Lower leg skin (tissue), 4 donors: ENCODE measurements at regions not wholly inside any gene's neighbourhood (a gene's known extent, or its start where the extent isn't known, plus 50 kb on each side); places are given as distances from the start of the nearest gene placed in this dataset.

Source experiments
- DNase-seq, 2 donors: peaks; one replicate each; pipeline ENCODE4 v3.0.0-alpha.2; 2019; ENCODE audit warnings: low spot score in 2 of 2
- H3K4me3 ChIP-seq: fragments of 200-600 bp; sonication (generic); 2 replicates; pipeline ENCODE4 v1.5.1; 2017; ENCODE audit warnings: mild to moderate bottlenecking, low read depth; ENCODE audit not compliant: poor library complexity, severe bottlenecking
- POLR2A ChIP-seq, 2 donors: fragments of 450-650 bp; IDR thresholded peaks; one replicate each; pipeline ENCODE4 v1.6.1; 2016 to 2017; ENCODE audit warnings: antibody characterized with exemption in 2 of 2, mild to moderate bottlenecking in 1 of 2, moderate library complexity in 1 of 2
- whole genome bisulfite sequencing, 2 donors: methylation state at CpG; one replicate each; pipeline ENCODE4 v1.1.5; 2018; 5-methylcytosine and 5-hydroxymethylcytosine counted together
- intact Hi-C: fragments of 100-400 bp; cut with DNase I; formaldehyde crosslinking; loops from one replicate; pipeline ENCODE4 v1.15.0; 2023; ENCODE audit warnings: low total_unique reads
- TF ChIP-seq, protein P1 (sequence below), 3 donors: fragments of 450-650 bp; IDR thresholded peaks; one replicate each; pipeline ENCODE4 v1.5.1; 2016; ENCODE audit warnings: antibody characterized with exemption in 3 of 3, mild to moderate bottlenecking in 3 of 3, moderate library complexity in 2 of 3

DNA sequence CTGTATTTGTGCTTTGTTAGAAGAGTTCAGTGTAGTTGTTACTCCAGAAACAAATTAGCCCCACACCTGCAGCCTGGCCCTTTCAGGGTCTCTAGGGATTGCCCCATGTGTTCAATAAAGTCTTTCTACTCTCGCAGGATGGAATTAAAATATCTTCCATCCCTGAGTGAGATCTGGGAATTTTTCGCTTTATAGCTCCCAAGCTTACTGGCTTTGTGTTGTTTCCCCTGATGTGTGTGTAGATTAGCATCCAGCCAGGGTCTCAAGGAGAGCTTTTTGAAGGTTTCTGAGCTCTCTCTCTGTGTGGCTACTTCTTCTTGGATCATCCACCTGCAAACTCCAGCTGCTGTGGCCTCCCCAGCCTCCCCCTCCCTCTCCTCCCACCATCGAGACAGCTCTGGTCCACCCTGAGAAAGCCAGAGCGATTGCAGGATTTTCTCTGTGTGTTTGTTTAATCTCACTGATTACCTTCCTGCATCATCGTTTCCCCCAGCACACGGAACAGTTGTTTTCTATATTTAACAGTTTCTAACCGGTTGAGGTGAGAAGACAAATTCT lies 553.5 kb downstream of the TBC1D22A start:
- TF ChIP-seq, protein P1, sequence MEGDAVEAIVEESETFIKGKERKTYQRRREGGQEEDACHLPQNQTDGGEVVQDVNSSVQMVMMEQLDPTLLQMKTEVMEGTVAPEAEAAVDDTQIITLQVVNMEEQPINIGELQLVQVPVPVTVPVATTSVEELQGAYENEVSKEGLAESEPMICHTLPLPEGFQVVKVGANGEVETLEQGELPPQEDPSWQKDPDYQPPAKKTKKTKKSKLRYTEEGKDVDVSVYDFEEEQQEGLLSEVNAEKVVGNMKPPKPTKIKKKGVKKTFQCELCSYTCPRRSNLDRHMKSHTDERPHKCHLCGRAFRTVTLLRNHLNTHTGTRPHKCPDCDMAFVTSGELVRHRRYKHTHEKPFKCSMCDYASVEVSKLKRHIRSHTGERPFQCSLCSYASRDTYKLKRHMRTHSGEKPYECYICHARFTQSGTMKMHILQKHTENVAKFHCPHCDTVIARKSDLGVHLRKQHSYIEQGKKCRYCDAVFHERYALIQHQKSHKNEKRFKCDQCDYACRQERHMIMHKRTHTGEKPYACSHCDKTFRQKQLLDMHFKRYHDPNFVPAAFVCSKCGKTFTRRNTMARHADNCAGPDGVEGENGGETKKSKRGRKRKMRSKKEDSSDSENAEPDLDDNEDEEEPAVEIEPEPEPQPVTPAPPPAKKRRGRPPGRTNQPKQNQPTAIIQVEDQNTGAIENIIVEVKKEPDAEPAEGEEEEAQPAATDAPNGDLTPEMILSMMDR (IDR thresholded peaks at IDR 0.05) = no peak
- TF ChIP-seq POLR2A (IDR thresholded peaks at IDR 0.05) = no peak
- DNase-seq = peak in 1 of 2 donors; percentile 54
- WGBS, 2 donors = 45 to 48% methylated on average over 7 of the region's 7 CpGs
- no peak overlapping the region for H3K4me3 ChIP-seq
- intact Hi-C loops = no loop called here

DNA sequence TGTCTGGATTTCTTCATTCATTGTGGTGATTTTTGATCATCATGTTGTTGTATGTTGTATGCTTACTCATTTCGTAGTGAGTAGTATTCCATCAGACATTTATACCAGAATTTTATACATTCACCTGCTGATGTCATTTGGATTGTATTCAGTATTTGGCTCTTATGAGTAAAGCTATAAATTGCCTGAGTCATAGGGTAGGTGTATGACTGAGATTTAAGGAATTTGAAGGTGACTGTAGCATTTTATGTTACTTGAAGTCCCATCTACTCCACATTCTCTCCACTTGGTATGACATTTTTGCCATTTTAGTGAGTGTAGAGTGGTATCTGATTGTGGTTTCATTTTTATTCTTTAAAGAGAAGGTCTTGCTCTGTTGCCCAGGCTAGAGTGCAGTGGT lies 548.2 kb downstream of the TBC1D22A start:
- no peak for TF ChIP-seq POLR2A (IDR thresholded peaks at IDR 0.05)
- 58 to 62% methylated on average over 1 of the region's 1 CpG for WGBS, 2 donors
- no peak overlapping the region for H3K4me3 ChIP-seq
- DNase-seq = no peak
- intact Hi-C loops = no loop called here

DNA sequence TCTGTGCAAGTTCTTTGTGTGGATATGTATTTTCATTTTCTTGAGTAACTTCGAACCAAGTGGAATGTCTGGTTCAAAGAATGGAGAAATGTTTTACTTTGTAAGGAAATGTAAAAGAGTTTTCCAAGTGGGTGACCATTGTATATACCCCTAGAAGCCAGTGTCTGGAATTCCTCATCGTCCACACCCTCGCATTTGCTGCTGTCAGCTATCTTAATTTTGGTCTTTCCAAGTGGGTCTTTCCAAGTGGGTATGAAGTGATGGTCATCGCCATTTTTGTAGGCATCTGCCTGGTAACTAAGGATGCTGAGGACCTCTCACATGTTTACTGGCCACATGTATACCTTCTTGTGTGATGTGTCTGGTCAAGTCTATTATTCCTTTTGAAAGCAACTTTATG lies 547.5 kb downstream of the TBC1D22A start:
- intact Hi-C loops = no loop called here
- no peak for TF ChIP-seq POLR2A (IDR thresholded peaks at IDR 0.05)
- TF ChIP-seq, protein P1 (IDR thresholded peaks at IDR 0.05) = no peak
- peak in 1 of 2 donors; percentile 46 for DNase-seq
- H3K4me3 ChIP-seq = no peak overlapping the region
- WGBS, 2 donors = 93 to 95% methylated on average over 4 of the region's 4 CpGs

DNA sequence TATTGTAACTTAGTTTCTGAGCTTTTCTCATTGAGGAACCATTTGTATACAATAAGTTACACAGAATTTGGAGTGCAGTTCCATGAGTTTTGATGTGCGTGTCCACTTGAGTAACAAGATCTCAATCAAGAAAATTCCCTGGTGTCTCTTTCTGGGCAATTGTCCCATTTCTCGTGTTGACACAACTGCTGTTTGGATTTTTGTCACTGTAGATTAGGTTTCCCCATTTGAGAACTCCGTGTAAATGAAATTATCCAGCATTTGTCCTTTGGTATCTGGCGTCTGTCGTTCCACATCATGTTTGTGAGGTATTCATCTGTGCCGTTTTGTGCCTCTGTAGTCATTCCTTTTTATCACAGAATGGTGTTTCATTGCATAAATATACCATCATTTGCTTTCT lies 547.0 kb downstream of the TBC1D22A start:
- H3K4me3 ChIP-seq = no peak overlapping the region
- intact Hi-C loops = no loop called here
- TF ChIP-seq POLR2A (IDR thresholded peaks at IDR 0.05) = no peak
- TF ChIP-seq, protein P1 (IDR thresholded peaks at IDR 0.05) = no peak
- 66 to 69% methylated on average over 6 of the region's 6 CpGs for WGBS, 2 donors
- no peak for DNase-seq

DNA sequence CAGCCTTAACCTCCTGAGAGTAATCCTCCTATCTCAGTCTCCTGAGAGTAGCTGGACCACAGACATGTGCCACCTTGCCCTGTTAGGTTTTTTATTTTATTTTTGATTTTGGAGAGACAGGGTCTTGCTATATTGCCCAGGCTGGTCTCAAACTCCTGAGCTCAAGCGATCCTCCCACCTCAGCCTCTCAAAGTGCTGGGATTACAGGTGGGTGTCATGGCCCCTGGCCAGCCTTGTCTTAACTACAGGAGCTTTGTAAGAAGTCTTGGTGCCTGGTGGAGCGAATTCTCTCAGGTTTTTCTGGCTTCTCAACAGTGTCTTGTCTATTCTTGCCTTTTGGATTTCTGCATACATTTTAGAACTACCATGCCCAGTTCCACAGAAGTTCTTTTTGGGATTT lies 546.4 kb downstream of the TBC1D22A start:
- no peak overlapping the region for H3K4me3 ChIP-seq
- peak in 1 of 2 donors; percentile 76 for DNase-seq
- intact Hi-C loops = no loop called here
- WGBS, 2 donors = 59 to 63% methylated on average over 2 of the region's 2 CpGs
- TF ChIP-seq, protein P1 (IDR thresholded peaks at IDR 0.05) = no peak

DNA sequence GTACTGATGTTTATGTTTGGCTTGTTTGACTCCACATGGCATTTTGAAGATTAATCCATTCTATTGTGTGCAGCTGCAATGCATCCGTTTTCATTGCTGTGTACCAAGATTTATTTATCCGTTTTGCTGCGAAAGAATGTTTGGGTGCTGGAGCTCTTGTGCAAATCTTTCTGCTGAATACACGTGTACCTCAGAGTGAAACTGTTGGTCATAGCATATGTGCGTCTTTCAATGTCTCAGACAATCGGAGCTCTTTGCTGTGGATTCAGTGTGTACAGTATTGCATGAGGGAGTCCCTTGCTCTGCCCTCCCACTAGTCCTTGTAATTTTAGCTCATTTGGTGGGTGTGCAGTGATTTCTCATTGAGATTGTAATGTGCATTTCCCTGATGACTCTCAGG lies 545.4 kb downstream of the TBC1D22A start:
- 65% methylated on average over 6 of the region's 6 CpGs for WGBS, 2 donors
- TF ChIP-seq, protein P1 (IDR thresholded peaks at IDR 0.05) = no peak
- no peak for TF ChIP-seq POLR2A (IDR thresholded peaks at IDR 0.05)
- intact Hi-C loops = no loop called here

More for the DNA sequence above, 545.4 kb downstream of the TBC1D22A start:
- peak in 1 of 2 donors; percentile 40 for DNase-seq
- no peak overlapping the region for H3K4me3 ChIP-seq
